Left lung (tissue), 4 donors: ENCODE measurements at regions not wholly inside any gene's neighbourhood (a gene's known extent, or its start where the extent isn't known, plus 50 kb on each side); places are given as distances from the start of the nearest gene placed in this dataset.
"Not testable (repeated sequence)": the region's sequence is repeated elsewhere in the genome, so short reads cannot be mapped to it uniquely, and the experiment has no call there.

Source experiments
- ATAC-seq: fragments of 200-7000 bp; cut with Tn5 transposase; one replicate; pipeline ENCODE4 v1.9.1; 2020; ENCODE audit warnings: moderate library complexity
- DNase-seq, 4 donors: peaks; one replicate each; pipeline ENCODE4 v3.0.0-alpha.2; 2013 to 2020
- H3K27ac ChIP-seq, 2 donors: fragments of 200-600 bp; sonication (generic) in 1 of 2; one replicate each; pipeline versions ENCODE4 v1.5.0 to v1.8.0; 2020 to 2021
- H3K27me3 ChIP-seq, 2 donors: fragments of 200-600 bp; sonication (generic) in 1 of 2; one replicate each; pipeline versions ENCODE4 v1.5.0 to v1.8.0; 2020 to 2021
- H3K36me3 ChIP-seq, 2 donors: fragments of 200-600 bp; sonication (generic) in 1 of 2; one replicate each; pipeline versions ENCODE4 v1.5.0 to v1.8.0; 2020 to 2021
- H3K4me1 ChIP-seq, 2 donors: fragments of 200-600 bp; one replicate each; pipeline ENCODE4 v1.8.0; 2021
- H3K4me3 ChIP-seq, 2 donors: fragments of 200-600 bp; sonication (generic) in 1 of 2; one replicate each; pipeline versions ENCODE4 v1.5.0 to v1.8.0; 2020 to 2021; ENCODE audit warnings: mild to moderate bottlenecking in 1 of 2
- H3K9me3 ChIP-seq, 2 donors: fragments of 200-600 bp; sonication (generic) in 1 of 2; one replicate each; pipeline versions ENCODE4 v1.5.0 to v1.8.0; 2020 to 2021
- intact Hi-C, 2 donors: fragments of 100-400 bp; cut with DNase I; formaldehyde crosslinking; loops; one replicate each; pipeline versions ENCODE4 v1.11.2 to v1.14.2; 2022
- TF ChIP-seq, protein P1 (sequence below), 2 donors: fragments of 200-600 bp; sonication (generic) in 1 of 2; IDR thresholded peaks; one replicate each; pipeline versions ENCODE4 v1.5.0 to v1.8.0; 2021; ENCODE audit warnings: antibody characterized with exemption in 2 of 2
- donor health status: DM: no; HTN: yes; CAD: no.
- donor health status: DM: no; HTN: no; CAD: no.

GRCh38 chr1:185653615-185654014, 80.6 kb upstream of the HMCN1 start:
- intact Hi-C loops, result no loop called here
- DNase-seq (no peak), ATAC-seq (no peak)
- TF ChIP-seq, protein P1, sequence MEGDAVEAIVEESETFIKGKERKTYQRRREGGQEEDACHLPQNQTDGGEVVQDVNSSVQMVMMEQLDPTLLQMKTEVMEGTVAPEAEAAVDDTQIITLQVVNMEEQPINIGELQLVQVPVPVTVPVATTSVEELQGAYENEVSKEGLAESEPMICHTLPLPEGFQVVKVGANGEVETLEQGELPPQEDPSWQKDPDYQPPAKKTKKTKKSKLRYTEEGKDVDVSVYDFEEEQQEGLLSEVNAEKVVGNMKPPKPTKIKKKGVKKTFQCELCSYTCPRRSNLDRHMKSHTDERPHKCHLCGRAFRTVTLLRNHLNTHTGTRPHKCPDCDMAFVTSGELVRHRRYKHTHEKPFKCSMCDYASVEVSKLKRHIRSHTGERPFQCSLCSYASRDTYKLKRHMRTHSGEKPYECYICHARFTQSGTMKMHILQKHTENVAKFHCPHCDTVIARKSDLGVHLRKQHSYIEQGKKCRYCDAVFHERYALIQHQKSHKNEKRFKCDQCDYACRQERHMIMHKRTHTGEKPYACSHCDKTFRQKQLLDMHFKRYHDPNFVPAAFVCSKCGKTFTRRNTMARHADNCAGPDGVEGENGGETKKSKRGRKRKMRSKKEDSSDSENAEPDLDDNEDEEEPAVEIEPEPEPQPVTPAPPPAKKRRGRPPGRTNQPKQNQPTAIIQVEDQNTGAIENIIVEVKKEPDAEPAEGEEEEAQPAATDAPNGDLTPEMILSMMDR (IDR thresholded peaks at IDR 0.05), result no peak
- Histone ChIP-seq H3K27ac (no peak overlapping the region), H3K27me3 (no peaks in the 10 kb centered on the region), H3K9me3 (peaks cover 0 to 8% of the 10 kb centered on the region in 2 donors), H3K4me1 (no peaks in the 10 kb centered on the region), H3K4me3 (no peak overlapping the region), H3K36me3 (no peaks in the 10 kb centered on the region)

DNA sequence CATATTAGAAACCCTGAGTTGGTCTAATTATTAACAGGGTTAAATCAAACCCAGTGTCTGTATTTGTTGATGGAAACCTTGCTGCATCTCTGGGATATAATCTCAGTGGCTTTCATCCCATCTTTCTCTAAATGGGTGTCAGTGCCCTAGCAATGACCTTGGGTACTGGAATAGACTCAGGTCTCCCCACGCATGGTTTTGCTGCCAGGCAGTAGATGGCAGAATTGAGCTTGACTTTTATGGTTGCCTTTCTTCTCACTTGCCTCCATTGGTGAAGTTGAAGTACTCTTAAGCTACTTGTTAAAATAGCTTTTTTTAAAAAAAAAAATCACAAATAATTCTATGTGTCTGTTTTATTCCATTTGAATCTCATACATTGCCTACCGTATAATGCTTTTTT, 81.8 kb upstream of the HMCN1 start:
- H3K27ac ChIP-seq, result no peak overlapping the region
- no peaks in the 10 kb centered on the region for H3K4me1 ChIP-seq
- ATAC-seq (peak; percentile 41), DNase-seq (no peak)
- peaks cover 0 to 11% of the 10 kb centered on the region in 2 donors for H3K9me3 ChIP-seq
- intact Hi-C loops, result no loop called here
- no peaks in the 10 kb centered on the region for H3K36me3 ChIP-seq
- H3K27me3 ChIP-seq, result no peaks in the 10 kb centered on the region
- TF ChIP-seq, protein P1 (IDR thresholded peaks at IDR 0.05), result no peak
- no peak overlapping the region for H3K4me3 ChIP-seq

DNA sequence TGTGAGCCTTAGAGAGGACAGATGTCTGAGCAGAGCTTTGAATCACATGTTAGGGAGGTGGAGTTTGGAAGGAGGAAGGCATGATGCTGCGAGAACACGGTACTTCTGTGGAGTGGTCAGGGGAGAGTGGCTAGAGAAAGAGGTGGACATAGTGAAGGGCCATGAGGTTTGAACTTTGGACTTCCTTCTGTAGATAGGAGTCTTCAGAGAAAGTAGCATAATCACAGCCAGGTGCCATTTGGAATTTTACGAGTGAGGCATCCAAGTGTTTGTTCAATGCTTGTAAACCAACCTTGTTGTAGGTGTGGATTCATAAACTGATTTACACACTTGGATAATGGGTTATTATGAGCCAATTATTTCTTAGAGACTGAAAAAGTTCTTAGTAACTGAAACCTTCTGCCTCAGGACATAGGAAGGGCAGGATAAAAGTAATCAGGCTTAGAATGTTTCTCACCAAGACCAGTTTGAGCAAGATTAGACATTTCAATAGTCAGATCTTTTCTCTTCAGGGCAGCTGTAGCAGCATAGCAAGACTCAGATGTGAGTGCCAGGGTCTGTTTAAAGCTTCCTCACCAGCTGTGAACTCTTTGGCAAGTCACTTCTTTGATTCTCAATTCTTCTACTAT, 83.5 kb upstream of the HMCN1 start:
- H3K27ac ChIP-seq, result no peak overlapping the region
- H3K36me3 ChIP-seq, result no peaks in the 10 kb centered on the region
- peaks cover 0 to 11% of the 10 kb centered on the region in 2 donors for H3K9me3 ChIP-seq
- DNase-seq (no peak), ATAC-seq (peak; percentile 65)
- intact Hi-C loops, result no loop called here
- TF ChIP-seq, protein P1 (IDR thresholded peaks at IDR 0.05), result no peak
- no peaks in the 10 kb centered on the region for H3K27me3 ChIP-seq
- H3K4me1 ChIP-seq, result peaks cover 3 to 14% of the 10 kb centered on the region in 2 donors
- no peak overlapping the region for H3K4me3 ChIP-seq

GRCh38 chr1:185648858-185649589, 85.2 kb upstream of the HMCN1 start:
- peaks cover 8 to 24% of the 10 kb centered on the region in 2 donors for H3K4me1 ChIP-seq
- ATAC-seq (no peak), DNase-seq (peak in 1 of 4 donors; percentile 54)
- no peaks in the 10 kb centered on the region for H3K27me3 ChIP-seq
- H3K27ac ChIP-seq, result no peak overlapping the region
- intact Hi-C loops, result no loop called here
- H3K9me3 ChIP-seq, result peaks cover 0 to 13% of the 10 kb centered on the region in 2 donors
- H3K4me3 ChIP-seq, result no peak overlapping the region
- TF ChIP-seq, protein P1 (IDR thresholded peaks at IDR 0.05), result no peak
- H3K36me3 ChIP-seq, result no peaks in the 10 kb centered on the region

DNA sequence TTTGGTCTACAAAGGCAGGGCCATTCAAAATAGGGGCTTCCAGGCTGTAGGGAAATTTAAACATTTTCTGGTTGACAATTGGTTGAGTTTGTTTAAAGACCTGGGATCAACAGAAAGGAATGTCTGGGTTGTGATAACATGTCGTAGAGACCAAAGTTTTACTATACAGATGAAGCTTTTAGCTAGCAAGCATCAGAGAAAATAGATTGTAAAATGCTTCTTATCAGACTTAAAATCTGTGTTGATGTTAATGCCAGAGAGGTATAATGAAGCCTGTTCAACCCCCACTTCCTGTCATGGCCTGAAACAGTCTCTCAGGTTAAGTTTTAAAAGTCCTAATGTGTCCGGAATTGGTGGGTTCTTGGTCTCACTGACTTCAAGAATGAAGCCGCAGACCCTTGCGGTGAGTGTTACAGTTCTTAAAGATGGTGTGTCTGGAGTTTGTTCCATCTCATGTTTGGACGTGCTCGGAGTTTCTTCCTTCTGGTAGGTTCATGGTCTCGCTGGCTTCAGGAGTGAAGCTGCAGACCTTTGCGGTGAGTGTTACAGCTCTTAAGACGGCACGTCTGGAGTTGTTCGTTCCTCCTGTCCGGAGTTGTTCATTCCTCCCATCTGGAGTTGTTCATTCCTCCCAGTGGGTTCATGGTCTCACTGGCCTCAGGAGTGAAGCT, 86.5 kb upstream of the HMCN1 start:
- H3K36me3 ChIP-seq, H3K27me3 ChIP-seq, H3K4me3 ChIP-seq, intact Hi-C loops, ATAC-seq, H3K27ac ChIP-seq, DNase-seq: not testable (repeated sequence)
- Histone ChIP-seq H3K9me3 (peaks cover 0 to 13% of the 10 kb centered on the region in 2 donors), H3K4me1 (peaks cover 8 to 24% of the 10 kb centered on the region in 2 donors)
